CD4-positive, alpha-beta memory T cell (primary cell): ENCODE measurements at regions not wholly inside any gene's neighbourhood (a gene's known extent, or its start where the extent isn't known, plus 50 kb on each side); places are given as distances from the start of the nearest gene placed in this dataset.

ENCODE experiments used
- CTCF ChIA-PET: fragments of 350-600 bp; sonication (Branson Sonifier 250); formaldehyde crosslinking; loops from one replicate; lab custom pipeline; 2021; ENCODE audit warnings: inconsistent platforms; ENCODE audit not compliant: partially characterized antibody; lab: Charles Lee
- POLR2A ChIA-PET: fragments of 350-600 bp; sonication (Branson Sonifier 250); formaldehyde crosslinking; loops from one replicate; lab custom pipeline; 2021; ENCODE audit not compliant: partially characterized antibody; lab: Charles Lee
- DNase-seq, 5 donors: peaks; one replicate each; pipeline versions ENCODE4 v3.0.0 to v3.0.0-alpha.2; 2020 to 2022; ENCODE audit warnings: mixed read lengths in 1 of 5
- H3K27ac ChIP-seq: one replicate; pipeline ENCODE4 v1.7.0; 2013; ENCODE audit warnings: low read depth, low read length
- H3K27me3 ChIP-seq: 2 replicates; pipeline ENCODE4 v1.7.0; 2013; ENCODE audit warnings: mild to moderate bottlenecking, low read length, moderate library complexity; ENCODE audit not compliant: insufficient read depth
- H3K36me3 ChIP-seq: 2 replicates; pipeline ENCODE4 v1.7.0; 2013; ENCODE audit warnings: mild to moderate bottlenecking, low read length, moderate library complexity; ENCODE audit not compliant: insufficient read depth
- H3K4me1 ChIP-seq: 2 replicates; pipeline ENCODE4 v1.7.0; 2013; ENCODE audit warnings: mild to moderate bottlenecking, low read length, moderate library complexity; ENCODE audit not compliant: insufficient read depth
- H3K4me3 ChIP-seq, 2 donors: one replicate each; pipeline ENCODE4 v1.7.0; 2013; ENCODE audit warnings: low read length in 2 of 2, mild to moderate bottlenecking in 1 of 2
- H3K9me3 ChIP-seq, 2 donors: one replicate each; pipeline ENCODE4 v1.7.0; 2013; ENCODE audit warnings: low read length in 2 of 2, control low read depth in 1 of 2; ENCODE audit not compliant: control insufficient read depth in 1 of 2
- H3K27ac Mint-ChIP-seq, 7 donors: one replicate each; pipeline ENCODE4 v1.8.0; 2020 to 2021; ENCODE audit warnings: mixed read lengths in 7 of 7, mild to moderate bottlenecking in 6 of 7, inconsistent platforms in 3 of 7, moderate library complexity in 3 of 7
- H3K27me3 Mint-ChIP-seq, 2 donors: one replicate each; pipeline ENCODE4 v1.8.0; 2020 to 2021; ENCODE audit warnings: mixed read lengths in 2 of 2
- H3K36me3 Mint-ChIP-seq, 2 donors: one replicate each; pipeline ENCODE4 v1.8.0; 2020 to 2021; ENCODE audit warnings: mixed read lengths in 2 of 2, inconsistent platforms in 1 of 2, mild to moderate bottlenecking in 1 of 2
- H3K4me1 Mint-ChIP-seq, 4 donors: one replicate each; pipeline ENCODE4 v1.8.0; 2020 to 2021; ENCODE audit warnings: mixed read lengths in 4 of 4, mild to moderate bottlenecking in 1 of 4
- H3K4me3 Mint-ChIP-seq, 8 donors: one replicate each; pipeline ENCODE4 v1.8.0; 2020 to 2021; ENCODE audit warnings: mixed read lengths in 8 of 8, mild to moderate bottlenecking in 7 of 8, moderate library complexity in 6 of 8, inconsistent platforms in 3 of 8
- H3K9me3 Mint-ChIP-seq, 8 donors: one replicate each; pipeline ENCODE4 v1.8.0; 2020 to 2021; ENCODE audit warnings: mixed read lengths in 8 of 8, mild to moderate bottlenecking in 5 of 8, inconsistent platforms in 3 of 8, moderate library complexity in 1 of 8
- intact Hi-C: fragments of 100-400 bp; cut with micrococcal nuclease; formaldehyde crosslinking; loops from one replicate; pipeline ENCODE4 v1.15.1; 2023

DNA sequence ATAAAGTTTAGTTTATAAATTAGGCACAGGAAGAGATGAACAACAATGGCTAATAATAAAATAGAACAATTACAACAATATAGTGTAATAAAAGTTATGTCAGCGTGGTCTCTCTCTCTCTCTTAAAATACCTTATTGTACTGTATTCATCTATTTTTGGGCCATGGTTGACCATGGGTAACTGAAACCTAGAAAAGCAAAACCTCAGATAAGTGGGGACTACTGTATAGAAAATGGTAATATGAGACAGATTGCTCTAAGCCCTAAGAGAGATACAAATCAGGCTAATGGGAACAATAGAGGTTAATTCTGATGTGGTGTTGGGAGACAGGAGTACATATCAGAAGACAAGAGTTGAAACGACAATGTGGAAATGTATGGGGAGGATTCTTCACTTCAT is 86.2 kb downstream of the ZNF365 start:
- peaks cover 0 to 2% of the 10 kb centered on the region in 2 donors for H3K27me3 Mint-ChIP-seq
- H3K9me3 ChIP-seq, result peaks cover 0 to 4% of the 10 kb centered on the region in 2 donors
- peaks cover 0 to 4% (median 0%) of the 10 kb centered on the region in 8 donors for H3K9me3 Mint-ChIP-seq
- peaks cover 0 to 10% of the 10 kb centered on the region in 2 donors for H3K36me3 Mint-ChIP-seq
- no peaks in the 10 kb centered on the region for H3K36me3 ChIP-seq
- intact Hi-C loops, result no loop called here
- POLR2A ChIA-PET, result no interaction called here
- peaks cover 6 to 19% (median 12%) of the 10 kb centered on the region in 4 donors for H3K4me1 Mint-ChIP-seq
- no peak overlapping the region for H3K4me3 ChIP-seq
- H3K27ac Mint-ChIP-seq, result no peak overlapping the region
- CTCF ChIA-PET, result no interaction called here
- H3K4me1 ChIP-seq, result peaks cover 6% of the 10 kb centered on the region
- DNase-seq, result no peak
- H3K27me3 ChIP-seq, result no peaks in the 10 kb centered on the region
- H3K4me3 Mint-ChIP-seq, result no peak overlapping the region
- no peak overlapping the region for H3K27ac ChIP-seq

DNA sequence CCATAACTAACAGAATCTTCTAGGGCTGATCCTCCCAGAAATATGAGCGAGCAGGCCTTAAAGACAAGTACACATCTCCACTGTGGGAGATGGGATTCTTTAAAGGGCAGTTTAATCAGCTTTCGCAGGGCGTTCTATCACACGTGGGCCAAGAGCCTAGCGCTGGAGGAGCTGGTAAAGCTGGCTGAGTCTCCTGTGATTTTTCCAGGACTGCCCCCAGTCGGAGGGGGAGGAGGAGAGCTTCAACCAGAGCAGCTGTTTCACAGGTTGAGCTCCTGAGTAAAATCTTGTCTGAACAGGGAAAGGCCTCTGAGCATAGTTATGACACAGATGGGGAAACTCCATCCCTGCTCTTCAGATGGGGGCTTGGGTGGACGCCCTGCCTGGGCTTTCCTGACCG is 87.0 kb downstream of the ZNF365 start:
- peaks cover 6 to 19% (median 12%) of the 10 kb centered on the region in 4 donors for H3K4me1 Mint-ChIP-seq
- peaks cover 0 to 2% of the 10 kb centered on the region in 2 donors for H3K27me3 Mint-ChIP-seq
- Histone ChIP-seq H3K4me3 (no peak overlapping the region), H3K9me3 (peaks cover 0 to 8% of the 10 kb centered on the region in 2 donors), H3K36me3 (no peaks in the 10 kb centered on the region), H3K27ac (no peak overlapping the region), H3K27me3 (no peaks in the 10 kb centered on the region), H3K4me1 (peaks cover 6% of the 10 kb centered on the region)
- intact Hi-C loops, result no loop called here
- no peak overlapping the region for H3K27ac Mint-ChIP-seq
- POLR2A ChIA-PET, result no interaction called here
- H3K9me3 Mint-ChIP-seq, result peaks cover 0 to 4% (median 0%) of the 10 kb centered on the region in 8 donors
- CTCF ChIA-PET, result no interaction called here
- H3K36me3 Mint-ChIP-seq, result peaks cover 0 to 10% of the 10 kb centered on the region in 2 donors
- H3K4me3 Mint-ChIP-seq, result no peak overlapping the region
- no peak for DNase-seq

GRCh38 chr10:62462461-62462860 is 88.3 kb downstream of the ZNF365 start:
- H3K4me1 Mint-ChIP-seq, result peaks cover 2 to 7% (median 7%) of the 10 kb centered on the region in 4 donors

GRCh38 chr10:62463364-62463763 is 89.2 kb downstream of the ZNF365 start:
- Mint-ChIP-seq H3K27ac (no peak overlapping the region), H3K4me1 (no peaks in the 10 kb centered on the region), H3K9me3 (peaks cover 0 to 5% (median 1%) of the 10 kb centered on the region in 8 donors), H3K27me3 (peaks cover 0 to 2% of the 10 kb centered on the region in 2 donors), H3K4me3 (no peak overlapping the region), H3K36me3 (peaks cover 2 to 10% of the 10 kb centered on the region in 2 donors)
- no peaks in the 10 kb centered on the region for H3K27me3 ChIP-seq
- no peak overlapping the region for H3K4me3 ChIP-seq
- peaks cover 0 to 8% of the 10 kb centered on the region in 2 donors for H3K9me3 ChIP-seq
- POLR2A ChIA-PET, result no interaction called here
- no peaks in the 10 kb centered on the region for H3K4me1 ChIP-seq
- no peak for DNase-seq
- CTCF ChIA-PET, result interaction anchor here (0.5 to 1.2 kb wide), 2 partner anchors 26 to 333 kb away, joined by 3 to 4 read pairs; no protein-coding TSS in a partner anchor
- H3K27ac ChIP-seq, result no peak overlapping the region
- no peaks in the 10 kb centered on the region for H3K36me3 ChIP-seq
- intact Hi-C loops, result no loop called here

More at GRCh38 chr10:62462461-62462860, 88.3 kb downstream of the ZNF365 start:
- Histone ChIP-seq H3K36me3 (no peaks in the 10 kb centered on the region), H3K4me3 (no peak overlapping the region), H3K27ac (no peak overlapping the region), H3K27me3 (no peaks in the 10 kb centered on the region), H3K4me1 (peaks cover 3% of the 10 kb centered on the region), H3K9me3 (peaks cover 0 to 8% of the 10 kb centered on the region in 2 donors)
- ChIA-PET CTCF (no interaction called here), POLR2A (no interaction called here)
- peaks cover 0 to 5% (median 1%) of the 10 kb centered on the region in 8 donors for H3K9me3 Mint-ChIP-seq
- H3K27me3 Mint-ChIP-seq, result peaks cover 0 to 2% of the 10 kb centered on the region in 2 donors
- peaks cover 2 to 10% of the 10 kb centered on the region in 2 donors for H3K36me3 Mint-ChIP-seq
- intact Hi-C loops, result no loop called here
- H3K4me3 Mint-ChIP-seq, result no peak overlapping the region
- no peak overlapping the region for H3K27ac Mint-ChIP-seq
- no peak for DNase-seq

DNA sequence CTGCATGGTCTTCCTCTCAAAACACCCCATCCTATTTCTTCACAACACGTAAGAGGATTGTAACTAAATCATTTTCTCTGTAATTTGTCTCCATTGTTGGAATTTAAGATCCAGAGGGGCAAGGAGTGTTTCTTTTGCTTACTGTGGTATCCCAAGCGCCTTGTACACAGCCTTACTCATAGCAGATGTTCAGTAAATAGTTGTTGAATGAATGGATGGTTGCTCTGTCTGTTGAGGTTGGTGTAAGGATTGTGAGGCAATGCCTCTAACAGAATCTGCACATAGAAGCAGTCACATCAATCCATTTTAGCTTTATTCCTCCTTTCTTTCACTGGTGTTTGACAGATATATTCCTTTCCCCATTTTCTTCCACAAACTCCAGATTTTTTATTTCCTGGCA is 90.1 kb downstream of the ZNF365 start:
- Histone ChIP-seq H3K4me1 (no peaks in the 10 kb centered on the region), H3K36me3 (no peaks in the 10 kb centered on the region), H3K4me3 (no peak overlapping the region), H3K27me3 (no peaks in the 10 kb centered on the region), H3K27ac (no peak overlapping the region), H3K9me3 (peaks cover 0 to 8% of the 10 kb centered on the region in 2 donors)
- Mint-ChIP-seq H3K27ac (no peak overlapping the region), H3K27me3 (peaks cover 0 to 2% of the 10 kb centered on the region in 2 donors), H3K36me3 (peaks cover 2 to 10% of the 10 kb centered on the region in 2 donors), H3K4me1 (no peaks in the 10 kb centered on the region), H3K4me3 (no peak overlapping the region), H3K9me3 (peaks cover 0 to 5% (median 1%) of the 10 kb centered on the region in 8 donors)
- intact Hi-C loops, result no loop called here
- no peak for DNase-seq
- ChIA-PET CTCF (no interaction called here), POLR2A (no interaction called here)

DNA sequence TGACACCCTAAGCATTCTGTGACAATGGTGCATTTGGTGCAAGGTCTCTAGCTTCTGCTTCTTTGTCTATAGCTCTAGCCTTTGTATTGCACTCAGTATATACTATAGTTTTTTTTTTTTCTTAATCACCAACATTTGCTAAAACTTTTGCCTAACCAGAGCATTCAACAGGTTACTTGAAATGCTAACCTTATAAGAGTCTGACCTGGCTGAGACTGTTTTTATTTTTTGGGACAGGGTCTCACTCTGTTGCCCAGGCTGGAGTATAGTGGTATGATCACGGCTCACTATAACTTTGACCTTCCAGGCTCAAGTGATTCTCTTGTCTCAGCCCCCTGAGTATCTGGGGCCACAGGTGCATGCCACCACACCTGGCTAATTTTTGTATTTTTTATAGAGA is 92.4 kb downstream of the ZNF365 start:
- Histone ChIP-seq H3K27ac (no peak overlapping the region), H3K4me3 (no peak overlapping the region), H3K9me3 (peaks cover 0 to 8% of the 10 kb centered on the region in 2 donors), H3K27me3 (no peaks in the 10 kb centered on the region), H3K4me1 (no peaks in the 10 kb centered on the region), H3K36me3 (no peaks in the 10 kb centered on the region)
- DNase-seq, result no peak
- Mint-ChIP-seq H3K4me3 (no peak overlapping the region), H3K27me3 (peaks cover 0 to 3% of the 10 kb centered on the region in 2 donors), H3K4me1 (no peaks in the 10 kb centered on the region), H3K9me3 (peaks cover 0 to 5% (median 1%) of the 10 kb centered on the region in 8 donors), H3K27ac (no peak overlapping the region), H3K36me3 (peaks cover 2 to 10% of the 10 kb centered on the region in 2 donors)
- intact Hi-C loops, result no loop called here
- ChIA-PET CTCF (interaction anchor here (1.7 kb wide), 1 partner anchor 29 kb away, joined by 4 read pairs; no protein-coding TSS in a partner anchor), POLR2A (no interaction called here)

GRCh38 chr10:62467527-62467926 is 93.4 kb downstream of the ZNF365 start:
- POLR2A ChIA-PET, result no interaction called here
- Histone ChIP-seq H3K4me3 (no peak overlapping the region), H3K27ac (no peak overlapping the region), H3K9me3 (peaks cover 0 to 8% of the 10 kb centered on the region in 2 donors), H3K4me1 (no peaks in the 10 kb centered on the region), H3K27me3 (no peaks in the 10 kb centered on the region), H3K36me3 (no peaks in the 10 kb centered on the region)
- Mint-ChIP-seq H3K9me3 (peaks cover 0 to 5% (median 1%) of the 10 kb centered on the region in 8 donors), H3K4me3 (no peak overlapping the region), H3K36me3 (peaks cover 2 to 4% of the 10 kb centered on the region in 2 donors), H3K27ac (no peak overlapping the region), H3K27me3 (peaks cover 0 to 5% of the 10 kb centered on the region in 2 donors), H3K4me1 (no peaks in the 10 kb centered on the region)
- DNase-seq, result no peak
- intact Hi-C loops, result no loop called here
- CTCF ChIA-PET, result no interaction called here
